ENCODE measurements at regions not wholly inside any gene's neighbourhood (a gene's known extent, or its start where the extent isn't known, plus 50 kb on each side); places are given as distances from the start of the nearest gene placed in this dataset.

GRCh38 chr21:14876524-14876840 lies 188.3 kb downstream of the NRIP1 start:
- TF ChIP-seq CTCF (IDR thresholded peaks at IDR 0.05) = no peak
- TF ChIP-seq POLR2A (IDR thresholded peaks at IDR 0.05) = no peak
